22Rv1 (cell line): ENCODE measurements at regions not wholly inside any gene's neighbourhood (a gene's known extent, or its start where the extent isn't known, plus 50 kb on each side); places are given as distances from the start of the nearest gene placed in this dataset.
"Not testable (repeated sequence)": the region's sequence is repeated elsewhere in the genome, so short reads cannot be mapped to it uniquely, and the experiment has no call there.

Experiments used
- ZFX ChIP-seq: fragments of 450-650 bp; IDR thresholded peaks from 2 replicates; pipeline ENCODE4 v1.6.1; 2017; ENCODE audit warnings: antibody characterized with exemption, borderline replicate concordance
- TF ChIP-seq, protein P1 (sequence below): fragments of 450-650 bp; IDR thresholded peaks from 2 replicates; pipeline ENCODE4 v1.5.1; 2017; ENCODE audit warnings: mild to moderate bottlenecking

DNA sequence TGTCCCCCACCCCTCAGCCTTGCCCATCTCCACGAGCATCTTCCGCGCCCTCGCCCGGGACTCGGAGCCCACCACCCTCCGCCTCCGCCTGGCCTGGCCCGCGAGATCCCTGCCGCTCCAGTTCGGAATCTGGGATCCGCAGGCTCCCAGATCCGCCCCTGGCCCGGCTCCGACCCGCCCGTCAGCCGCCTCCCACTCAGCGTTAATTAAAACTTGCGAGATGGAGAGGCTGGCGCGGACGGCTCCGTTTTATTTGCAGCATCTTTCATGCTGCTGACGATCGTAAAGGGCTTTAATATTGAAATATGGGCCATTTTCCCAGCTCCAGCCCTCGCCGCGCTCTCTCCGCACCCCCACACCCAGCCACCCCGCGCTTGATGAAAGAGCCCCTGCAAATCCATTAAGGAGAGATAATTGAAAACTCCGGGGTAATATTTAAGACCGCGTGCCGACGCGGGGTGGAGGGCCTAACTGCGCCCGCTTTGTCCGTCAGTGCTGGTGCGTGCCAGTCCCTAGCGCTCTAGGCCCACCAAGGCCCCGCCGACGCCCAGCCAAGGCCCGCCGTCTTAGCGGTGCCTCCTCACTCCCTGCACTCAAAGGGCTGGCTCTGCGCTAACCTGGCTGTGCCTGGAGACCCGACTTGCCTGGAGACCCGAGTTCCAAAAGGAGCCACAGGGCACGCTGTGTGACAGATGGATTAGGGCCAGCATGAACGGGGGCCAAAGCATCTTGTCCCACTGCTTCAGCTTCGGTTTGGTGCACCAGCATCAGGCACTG, 53.4 kb downstream of the HOXC4 start:
- TF ChIP-seq, protein P1, sequence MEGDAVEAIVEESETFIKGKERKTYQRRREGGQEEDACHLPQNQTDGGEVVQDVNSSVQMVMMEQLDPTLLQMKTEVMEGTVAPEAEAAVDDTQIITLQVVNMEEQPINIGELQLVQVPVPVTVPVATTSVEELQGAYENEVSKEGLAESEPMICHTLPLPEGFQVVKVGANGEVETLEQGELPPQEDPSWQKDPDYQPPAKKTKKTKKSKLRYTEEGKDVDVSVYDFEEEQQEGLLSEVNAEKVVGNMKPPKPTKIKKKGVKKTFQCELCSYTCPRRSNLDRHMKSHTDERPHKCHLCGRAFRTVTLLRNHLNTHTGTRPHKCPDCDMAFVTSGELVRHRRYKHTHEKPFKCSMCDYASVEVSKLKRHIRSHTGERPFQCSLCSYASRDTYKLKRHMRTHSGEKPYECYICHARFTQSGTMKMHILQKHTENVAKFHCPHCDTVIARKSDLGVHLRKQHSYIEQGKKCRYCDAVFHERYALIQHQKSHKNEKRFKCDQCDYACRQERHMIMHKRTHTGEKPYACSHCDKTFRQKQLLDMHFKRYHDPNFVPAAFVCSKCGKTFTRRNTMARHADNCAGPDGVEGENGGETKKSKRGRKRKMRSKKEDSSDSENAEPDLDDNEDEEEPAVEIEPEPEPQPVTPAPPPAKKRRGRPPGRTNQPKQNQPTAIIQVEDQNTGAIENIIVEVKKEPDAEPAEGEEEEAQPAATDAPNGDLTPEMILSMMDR: not testable (repeated sequence)
- not testable (repeated sequence) for TF ChIP-seq ZFX
